SK-N-SH treated with all-trans-retinoic acid at 6 μM for 48 hours (cell line): ENCODE measurements at regions not wholly inside any gene's neighbourhood (a gene's known extent, or its start where the extent isn't known, plus 50 kb on each side); places are given as distances from the start of the nearest gene placed in this dataset.

Experiments
- ATAC-seq: fragments of 200-7000 bp; cut with Tn5 transposase; 3 replicates; pipeline ENCODE4 v1.9.1; 2020; ENCODE audit warnings: mild to moderate bottlenecking, moderate library complexity
- ARNTL ChIP-seq: fragments of 450-650 bp; formaldehyde crosslinking; IDR thresholded peaks from 2 replicates; pipeline ENCODE4 v1.5.0; 2020; ENCODE audit warnings: low read depth, mild to moderate bottlenecking, moderate library complexity, borderline replicate concordance
- BACH2 ChIP-seq: fragments of 250-450 bp; sonication (Bioruptor Pico); IDR thresholded peaks from 2 replicates; pipeline ENCODE4 v1.9.0; 2021; ENCODE audit warnings: mild to moderate bottlenecking, borderline replicate concordance
- CREB5 ChIP-seq: fragments of 250-450 bp; sonication (Bioruptor Pico); IDR thresholded peaks from 2 replicates; pipeline ENCODE4 v1.5.1; 2020; ENCODE audit warnings: low read depth, mild to moderate bottlenecking, moderate library complexity
- CSDC2 ChIP-seq: fragments of 250-450 bp; sonication (Bioruptor Pico); IDR thresholded peaks from 2 replicates; pipeline ENCODE4 v1.5.0; 2020; ENCODE audit warnings: mild to moderate bottlenecking, moderate library complexity
- ESRRG ChIP-seq: fragments of 250-450 bp; sonication (Bioruptor Pico); IDR thresholded peaks from 2 replicates; pipeline ENCODE4 v1.6.1; 2021; ENCODE audit warnings: mild to moderate bottlenecking
- GLIS3 ChIP-seq: fragments of 250-450 bp; sonication (Bioruptor Pico); IDR thresholded peaks from 2 replicates; pipeline ENCODE4 v1.5.0; 2020; ENCODE audit warnings: mild to moderate bottlenecking, moderate library complexity
- ISL1 ChIP-seq: fragments of 250-450 bp; sonication (Bioruptor Pico); IDR thresholded peaks from 2 replicates; pipeline ENCODE4 v2.1.2; 2022; ENCODE audit warnings: mild to moderate bottlenecking, moderate library complexity
- PATZ1 ChIP-seq: fragments of 250-450 bp; sonication (Bioruptor Pico); IDR thresholded peaks from 2 replicates; pipeline ENCODE4 v1.8.0; 2020; ENCODE audit warnings: mild to moderate bottlenecking, moderate library complexity, borderline replicate concordance
- POU6F1 ChIP-seq: fragments of 250-450 bp; sonication (Bioruptor Pico); IDR thresholded peaks from 2 replicates; pipeline ENCODE4 v1.8.0; 2021; ENCODE audit warnings: low read depth, mild to moderate bottlenecking, moderate library complexity, borderline replicate concordance
- PPARA ChIP-seq: fragments of 250-450 bp; sonication (Bioruptor Pico); IDR thresholded peaks from 2 replicates; pipeline ENCODE4 v1.5.0; 2020; ENCODE audit warnings: mild to moderate bottlenecking, borderline replicate concordance
- RARB ChIP-seq: fragments of 250-450 bp; sonication (Bioruptor Pico); IDR thresholded peaks from 2 replicates; pipeline ENCODE4 v1.8.0; 2021; ENCODE audit warnings: mild to moderate bottlenecking, moderate library complexity
- SNAI2 ChIP-seq: fragments of 250-450 bp; sonication (Bioruptor Pico); IDR thresholded peaks from 2 replicates; pipeline ENCODE4 v1.5.0; 2020; ENCODE audit warnings: mild to moderate bottlenecking, moderate library complexity
- TCF4 ChIP-seq: fragments of 250-450 bp; sonication (Bioruptor Pico); IDR thresholded peaks from 2 replicates; pipeline ENCODE4 v1.8.0; 2021; ENCODE audit warnings: mild to moderate bottlenecking, moderate library complexity, borderline replicate concordance
- TOX ChIP-seq: fragments of 250-450 bp; sonication (Bioruptor Pico); IDR thresholded peaks from 2 replicates; pipeline ENCODE4 v1.8.0; 2021; ENCODE audit warnings: mild to moderate bottlenecking, moderate library complexity, borderline replicate concordance
- TSHZ2 ChIP-seq: fragments of 250-450 bp; sonication (Bioruptor Pico); IDR thresholded peaks from 2 replicates; pipeline ENCODE4 v1.5.0; 2020; ENCODE audit warnings: mild to moderate bottlenecking, moderate library complexity
- ZC3H10 ChIP-seq: fragments of 250-450 bp; sonication (Bioruptor Pico); IDR thresholded peaks from 2 replicates; pipeline ENCODE4 v1.5.1; 2021; ENCODE audit warnings: mild to moderate bottlenecking, moderate library complexity
- ZFP3 ChIP-seq: fragments of 250-450 bp; sonication (Bioruptor Pico); IDR thresholded peaks from 2 replicates; pipeline ENCODE4 v1.5.0; 2020; ENCODE audit warnings: mild to moderate bottlenecking, moderate library complexity
- ZFP30 ChIP-seq: fragments of 450-650 bp; formaldehyde crosslinking; IDR thresholded peaks from 2 replicates; pipeline ENCODE4 v1.5.0; 2022; ENCODE audit warnings: mild to moderate bottlenecking, moderate library complexity
- ZNF565 ChIP-seq: fragments of 450-650 bp; formaldehyde crosslinking; conservative IDR thresholded peaks from 2 replicates; pipeline ENCODE4 v1.5.0; 2020; ENCODE audit warnings: low read depth, mild to moderate bottlenecking, moderate library complexity
- ZNF70 ChIP-seq: fragments of 450-650 bp; formaldehyde crosslinking; IDR thresholded peaks from 2 replicates; pipeline ENCODE4 v1.5.0; 2020; ENCODE audit warnings: mild to moderate bottlenecking, moderate library complexity
- ZNF8 ChIP-seq: fragments of 450-650 bp; formaldehyde crosslinking; IDR thresholded peaks from 2 replicates; pipeline ENCODE4 v1.5.0; 2020; ENCODE audit warnings: mild to moderate bottlenecking, moderate library complexity
- TF ChIP-seq, protein P1 (sequence below): fragments of 250-450 bp; sonication (Bioruptor Pico); IDR thresholded peaks from 2 replicates; pipeline ENCODE4 v1.5.1; 2021; ENCODE audit warnings: mild to moderate bottlenecking, moderate library complexity

DNA sequence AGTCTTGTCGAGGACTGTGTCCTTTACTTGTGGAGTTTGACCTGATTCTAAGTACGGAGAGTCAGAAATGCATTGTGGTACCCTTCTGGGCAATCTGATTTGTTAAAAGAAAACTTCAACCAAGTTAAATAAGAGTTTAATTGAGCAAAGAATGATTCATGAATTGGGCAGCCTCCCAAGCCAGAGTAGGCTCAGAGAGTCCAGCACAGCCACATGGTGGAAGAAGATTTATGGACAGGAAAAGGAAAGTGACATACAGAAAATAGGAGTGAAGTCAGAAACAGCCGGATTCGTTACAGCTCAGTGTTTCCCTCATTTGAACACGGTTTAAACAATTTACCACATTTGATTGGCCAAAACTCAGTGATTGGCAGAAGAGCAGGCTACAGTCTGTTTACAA lies 329.2 kb downstream of the DHX35 start:
- ATAC-seq = no peak
- TF ChIP-seq ZNF565 (CRISPR knock-in tag) = no peak
- no peak for TF ChIP-seq ZFP30 (CRISPR knock-in tag)
- no peak for TF ChIP-seq CSDC2 (CRISPR knock-in tag)
- no peak for TF ChIP-seq ARNTL (CRISPR knock-in tag)
- no peak for TF ChIP-seq ZC3H10 (CRISPR knock-in tag)
- no peak for TF ChIP-seq ISL1
- no peak for TF ChIP-seq TOX
- no peak for TF ChIP-seq ESRRG (CRISPR knock-in tag)
- no peak for TF ChIP-seq PATZ1 (CRISPR knock-in tag)
- no peak for TF ChIP-seq TSHZ2 (CRISPR knock-in tag)
- no peak for TF ChIP-seq ZFP3 (CRISPR knock-in tag)
- TF ChIP-seq SNAI2 (CRISPR knock-in tag) = no peak
- TF ChIP-seq BACH2 (CRISPR knock-in tag) = no peak
- no peak for TF ChIP-seq ZNF8 (CRISPR knock-in tag)
- no peak for TF ChIP-seq GLIS3
- TF ChIP-seq RARB (CRISPR knock-in tag) = no peak

GRCh38 chr20:39290575-39290974 lies 328.4 kb downstream of the DHX35 start:
- TF ChIP-seq CREB5 = no peak
- no peak for TF ChIP-seq ZC3H10 (CRISPR knock-in tag)
- TF ChIP-seq TSHZ2 (CRISPR knock-in tag) = no peak
- TF ChIP-seq ESRRG (CRISPR knock-in tag) = no peak
- no peak for TF ChIP-seq ISL1
- TF ChIP-seq PPARA (CRISPR knock-in tag) = no peak
- TF ChIP-seq POU6F1 = no peak
- TF ChIP-seq, protein P1, sequence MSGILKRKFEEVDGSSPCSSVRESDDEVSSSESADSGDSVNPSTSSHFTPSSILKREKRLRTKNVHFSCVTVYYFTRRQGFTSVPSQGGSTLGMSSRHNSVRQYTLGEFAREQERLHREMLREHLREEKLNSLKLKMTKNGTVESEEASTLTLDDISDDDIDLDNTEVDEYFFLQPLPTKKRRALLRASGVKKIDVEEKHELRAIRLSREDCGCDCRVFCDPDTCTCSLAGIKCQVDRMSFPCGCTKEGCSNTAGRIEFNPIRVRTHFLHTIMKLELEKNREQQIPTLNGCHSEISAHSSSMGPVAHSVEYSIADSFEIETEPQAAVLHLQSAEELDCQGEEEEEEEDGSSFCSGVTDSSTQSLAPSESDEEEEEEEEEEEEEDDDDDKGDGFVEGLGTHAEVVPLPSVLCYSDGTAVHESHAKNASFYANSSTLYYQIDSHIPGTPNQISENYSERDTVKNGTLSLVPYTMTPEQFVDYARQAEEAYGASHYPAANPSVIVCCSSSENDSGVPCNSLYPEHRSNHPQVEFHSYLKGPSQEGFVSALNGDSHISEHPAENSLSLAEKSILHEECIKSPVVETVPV (CRISPR knock-in tag) = no peak
- TF ChIP-seq BACH2 (CRISPR knock-in tag) = no peak
- no peak for TF ChIP-seq TOX
- no peak for TF ChIP-seq RARB (CRISPR knock-in tag)
- TF ChIP-seq TCF4 (CRISPR knock-in tag) = no peak
- TF ChIP-seq ZFP3 (CRISPR knock-in tag) = no peak
- no peak for TF ChIP-seq PATZ1 (CRISPR knock-in tag)
- no peak for TF ChIP-seq CSDC2 (CRISPR knock-in tag)
- no peak for TF ChIP-seq ZNF565 (CRISPR knock-in tag)
- TF ChIP-seq ARNTL (CRISPR knock-in tag) = no peak
- TF ChIP-seq ZNF8 (CRISPR knock-in tag) = no peak
- TF ChIP-seq SNAI2 (CRISPR knock-in tag) = no peak
- TF ChIP-seq ZNF70 (CRISPR knock-in tag) = no peak
- no peak for ATAC-seq
